Superior temporal gyrus (tissue), 1 donor: ENCODE measurements at regions not wholly inside any gene's neighbourhood (a gene's known extent, or its start where the extent isn't known, plus 50 kb on each side); places are given as distances from the start of the nearest gene placed in this dataset.

ENCODE experiments used
- DNase-seq: peaks from one replicate; pipeline ENCODE4 v3.0.0-alpha.2; 2016; ENCODE audit errors: extremely low spot score

DNA sequence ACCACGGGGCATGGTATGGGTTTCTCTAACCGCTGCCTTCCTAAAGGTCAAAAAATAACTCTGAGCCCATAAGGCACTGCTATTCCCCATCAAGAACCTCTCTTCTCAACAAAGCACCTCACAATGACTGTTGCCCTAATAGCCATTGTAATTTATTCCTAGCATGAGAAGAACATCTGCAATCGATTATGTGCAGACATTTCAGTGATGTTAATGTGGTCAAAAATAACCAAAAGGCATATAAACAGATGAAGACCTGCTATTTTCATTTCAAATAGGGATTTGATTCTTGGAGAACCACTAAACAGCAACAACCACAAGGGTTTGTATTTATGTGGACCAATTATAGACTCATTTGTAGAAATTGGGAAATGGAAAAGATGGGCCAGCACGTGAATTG, 356.6 kb downstream of the FBXO15 start:
- no peak for DNase-seq

DNA sequence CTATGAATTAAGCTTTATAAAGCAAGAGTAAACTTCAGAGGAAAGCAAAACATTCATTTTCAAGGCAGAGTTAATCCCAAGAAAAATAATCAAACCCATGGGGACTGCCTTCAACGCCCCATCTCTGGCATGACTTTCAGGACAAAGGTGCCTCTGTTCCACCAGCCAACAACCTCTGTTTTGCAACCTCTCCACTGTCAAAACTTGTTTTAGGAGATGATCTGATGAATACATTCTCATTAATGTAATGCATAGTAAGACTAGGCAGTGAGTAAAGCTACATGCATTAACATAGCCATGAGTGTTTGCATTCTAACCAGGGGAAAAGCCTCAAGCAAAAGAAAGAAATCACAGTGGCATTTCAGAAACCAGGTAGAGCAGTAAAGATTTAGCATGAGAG, 357.0 kb downstream of the FBXO15 start:
- no peak for DNase-seq

DNA sequence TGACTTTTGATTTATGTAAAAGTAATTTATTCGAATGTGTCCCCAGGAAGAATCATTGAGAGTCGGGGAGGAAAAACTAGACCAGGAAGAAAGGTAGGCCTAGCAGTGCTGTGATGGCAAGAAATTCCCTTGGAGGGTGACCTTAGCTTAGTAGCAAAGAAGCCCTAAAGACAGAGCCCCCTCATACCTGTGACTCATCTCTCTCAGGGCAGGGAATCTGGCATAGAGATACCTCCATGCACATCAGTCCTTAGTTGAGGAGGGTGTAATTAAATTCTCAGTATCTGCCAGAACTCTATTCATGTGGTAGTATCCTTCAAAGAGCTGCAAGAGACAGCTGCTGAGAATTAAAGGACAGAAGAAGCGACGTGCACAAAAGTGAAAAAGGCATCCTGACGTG, 360.3 kb downstream of the FBXO15 start:
- no peak for DNase-seq

DNA sequence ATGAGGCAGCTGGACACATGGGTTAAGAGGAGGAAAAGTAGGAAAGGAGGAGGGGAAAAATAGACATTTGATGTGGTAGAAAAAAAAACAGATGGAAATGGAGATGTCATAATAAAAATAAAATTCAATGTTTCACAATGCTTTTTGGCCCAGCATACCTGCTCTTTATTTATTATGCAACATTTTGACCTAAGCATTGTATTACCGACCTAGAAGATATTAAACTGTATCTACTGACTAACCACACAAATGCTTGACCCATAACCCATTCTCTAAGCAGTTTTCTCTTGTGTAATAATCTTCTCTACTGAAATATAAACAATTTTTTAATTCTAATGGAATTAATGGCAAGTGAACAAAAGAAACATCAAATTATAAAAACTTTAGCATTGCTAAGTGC, 362.3 kb downstream of the FBXO15 start:
- no peak for DNase-seq

DNA sequence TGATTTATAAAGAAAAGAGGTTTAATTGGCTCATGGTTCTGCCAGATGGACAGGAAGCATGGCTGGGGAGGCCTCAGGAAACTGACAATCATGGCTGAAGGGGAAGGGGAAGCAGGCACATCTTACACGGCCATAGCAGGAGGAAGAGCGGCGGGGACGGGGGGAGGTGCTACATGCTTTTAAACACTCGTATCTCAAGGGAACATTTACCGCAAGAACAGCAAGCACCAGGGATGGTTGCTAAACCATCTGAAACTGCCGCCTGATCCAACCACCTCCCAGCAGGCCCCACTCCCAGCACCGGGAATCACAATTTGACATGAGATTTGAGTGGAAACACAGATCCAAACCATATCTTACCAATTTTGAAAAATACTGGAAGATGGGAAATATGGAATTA, 362.8 kb downstream of the FBXO15 start:
- no peak for DNase-seq

DNA sequence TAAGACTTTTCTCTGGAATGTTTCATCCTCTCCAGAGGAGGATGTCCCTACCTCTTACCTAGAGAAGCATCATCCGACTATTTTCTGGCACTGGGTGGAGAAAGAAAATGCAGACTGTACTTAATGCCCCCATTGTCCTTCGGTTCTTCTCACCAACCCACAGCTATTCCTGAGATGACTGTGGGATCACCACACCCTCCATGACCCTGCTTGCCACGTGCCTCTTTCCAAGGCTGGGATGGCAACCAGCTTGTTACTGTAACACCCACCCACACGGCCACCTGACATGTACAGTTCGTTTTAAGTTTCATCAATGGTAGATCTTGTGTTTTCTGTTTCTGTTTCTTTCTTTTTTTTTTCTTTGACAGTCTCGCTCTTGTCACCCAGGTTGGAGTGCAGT, 365.2 kb downstream of the FBXO15 start:
- DNase-seq = no peak

DNA sequence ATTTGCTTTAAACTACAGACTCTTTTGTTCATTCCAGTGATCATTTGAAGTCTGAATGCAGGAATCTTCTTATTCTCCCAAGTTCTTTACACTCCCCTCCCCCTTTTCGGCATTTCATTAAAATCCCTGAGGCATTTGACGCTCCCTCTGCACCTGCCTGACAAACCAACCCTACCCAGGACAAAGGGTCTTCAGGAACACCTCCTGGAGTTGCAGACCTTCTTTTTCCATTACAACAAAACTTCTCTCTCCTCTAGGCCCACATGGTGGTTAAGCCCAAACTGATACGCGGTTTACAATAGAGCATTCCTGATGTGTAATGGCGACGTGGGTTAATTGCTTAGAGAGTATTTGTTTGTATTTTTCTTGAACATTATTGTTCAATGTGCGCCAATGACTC, 367.4 kb downstream of the FBXO15 start:
- no peak for DNase-seq

DNA sequence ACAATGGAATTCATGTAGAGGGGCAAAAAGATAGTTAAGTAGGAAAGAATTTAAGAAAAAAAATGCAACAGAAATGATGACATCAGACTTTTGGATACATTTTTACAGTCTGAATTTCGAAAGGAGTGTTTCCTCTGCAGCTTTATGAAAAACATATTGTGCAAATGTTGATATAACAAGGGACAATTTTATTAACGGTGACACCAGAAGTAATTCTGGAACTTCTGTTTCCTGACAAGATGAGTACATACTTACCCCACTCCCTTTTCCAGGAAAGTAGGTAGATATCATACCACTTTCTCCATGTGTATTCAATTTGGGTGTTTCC, 369.6 kb downstream of the FBXO15 start:
- DNase-seq = no peak

DNA sequence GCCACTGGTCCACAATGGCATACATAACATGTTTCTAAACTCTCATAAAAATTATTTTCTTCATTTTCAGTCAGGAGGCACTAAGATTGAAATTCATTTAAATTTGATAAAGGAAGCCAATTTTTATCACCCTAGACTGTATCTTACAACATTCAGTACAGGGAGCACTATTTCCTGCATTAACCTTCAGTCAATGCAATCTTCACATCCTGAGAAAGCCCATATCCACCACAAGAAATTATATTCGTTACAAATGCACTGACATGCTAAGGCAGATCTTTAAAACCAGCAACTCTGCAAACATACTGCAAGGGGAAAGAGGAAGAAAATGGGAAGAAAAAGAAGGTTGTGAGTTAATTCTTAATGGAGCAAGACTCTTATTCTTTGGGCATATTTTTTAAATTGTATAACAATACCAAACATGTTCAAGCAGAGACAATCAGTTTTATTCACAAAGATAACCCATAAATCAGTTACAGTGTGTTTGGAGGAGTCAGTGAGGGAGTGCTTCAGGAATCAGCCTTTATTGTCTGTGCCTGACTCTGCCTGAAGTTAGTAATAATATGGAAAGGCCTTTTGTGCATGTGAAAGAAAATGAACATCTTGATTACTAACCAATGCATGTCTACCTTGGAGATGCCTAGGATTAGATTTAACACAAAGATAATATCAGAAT, 370.1 kb downstream of the FBXO15 start:
- DNase-seq = no peak

DNA sequence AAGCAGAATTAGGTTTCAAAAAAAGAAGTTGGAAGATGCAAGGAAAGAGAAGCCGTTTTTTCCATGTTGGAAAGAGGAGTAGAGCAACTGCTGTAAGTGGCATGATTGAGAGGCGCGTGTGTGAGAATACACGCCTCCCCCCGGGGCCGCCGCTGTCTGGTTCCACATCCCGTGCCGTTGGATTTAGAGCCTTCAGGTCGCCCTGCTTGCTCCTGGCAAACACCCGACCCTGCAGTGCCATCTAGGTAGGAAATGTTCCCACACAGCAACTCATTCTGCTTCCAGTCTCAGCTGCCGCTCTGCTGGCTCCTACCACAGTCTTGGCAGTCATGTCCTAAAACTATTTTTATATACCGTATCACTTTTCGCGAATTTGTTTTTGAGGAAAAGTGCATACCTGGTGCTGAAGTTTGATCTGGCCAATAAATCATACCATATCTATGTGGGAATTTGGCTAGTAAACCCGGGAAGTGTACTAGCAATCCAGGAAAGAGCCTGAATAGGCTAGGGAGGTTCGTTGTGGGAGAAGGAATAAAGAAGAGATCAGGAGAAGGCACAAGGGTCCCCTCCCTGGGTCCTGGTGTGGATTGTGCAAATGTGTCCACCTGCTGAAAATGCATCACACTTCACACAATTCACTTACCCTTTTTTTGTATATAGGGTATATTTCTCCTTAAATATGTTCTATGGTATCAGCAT, 372.7 kb downstream of the FBXO15 start:
- peak; percentile 29 for DNase-seq

DNA sequence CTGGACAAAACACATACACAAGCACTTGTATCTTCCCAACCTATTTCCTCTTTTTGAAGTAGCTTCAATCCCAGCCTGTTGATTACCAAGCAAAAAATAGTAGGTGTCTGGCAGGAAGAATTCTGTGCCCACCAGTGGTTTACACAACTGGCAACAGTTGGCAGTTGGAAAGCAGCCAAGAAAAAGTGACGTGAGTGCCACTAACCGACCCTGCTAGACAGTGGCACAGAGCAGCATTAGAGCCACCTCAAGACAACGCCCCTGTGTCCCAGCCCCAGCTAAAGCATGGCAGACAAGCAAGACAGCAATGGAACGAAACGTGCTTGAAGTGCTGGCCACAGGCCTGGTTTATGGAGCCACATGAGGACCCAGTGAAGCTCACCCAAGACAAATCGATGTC, 379.6 kb downstream of the FBXO15 start:
- DNase-seq = no peak

DNA sequence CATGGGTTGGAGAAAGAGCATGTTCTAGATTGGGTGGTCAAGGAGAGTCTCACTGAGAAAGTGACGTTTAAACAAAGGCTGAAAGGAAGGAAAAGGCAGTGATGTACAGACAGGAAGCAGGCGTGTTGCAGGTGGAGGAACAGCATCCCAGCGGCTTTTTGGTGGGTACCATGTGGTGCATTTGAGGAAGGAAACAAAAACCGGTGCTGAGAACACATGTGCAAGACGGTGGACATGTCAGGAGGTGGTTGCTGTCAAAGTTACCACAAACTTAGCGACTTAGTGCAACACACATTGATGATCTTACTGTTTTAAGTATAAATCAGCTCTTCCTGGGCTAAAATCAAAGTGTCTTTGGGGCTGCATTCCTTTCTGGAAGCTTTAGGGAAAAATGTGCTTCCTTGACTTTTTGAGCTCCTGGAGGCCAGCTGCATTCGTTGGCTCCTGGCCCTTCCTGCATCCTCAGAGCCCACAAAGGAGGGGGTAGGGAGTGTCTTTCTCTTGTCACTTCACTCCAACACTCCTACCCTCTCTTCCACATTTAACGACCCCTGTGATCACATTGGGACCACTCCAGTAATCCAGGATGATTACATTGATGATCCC, 380.6 kb downstream of the FBXO15 start:
- no peak for DNase-seq

DNA sequence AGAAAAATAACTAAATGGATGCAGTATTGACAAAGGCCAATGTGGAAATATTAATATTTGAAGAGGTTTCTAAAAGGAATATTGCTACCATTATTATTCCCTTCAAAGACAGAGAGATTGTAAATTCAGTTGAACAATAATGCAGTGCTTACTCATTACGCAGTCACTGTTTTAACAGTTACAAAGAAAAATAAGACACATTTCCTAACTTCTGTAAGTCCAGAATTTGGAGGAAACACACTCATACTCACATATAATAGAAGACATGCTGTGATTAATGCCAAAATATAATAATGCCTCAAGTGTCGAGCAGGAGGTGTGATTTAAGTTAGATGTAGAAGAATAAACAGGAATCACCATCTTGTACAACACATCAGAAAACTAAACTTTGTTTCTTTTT, 389.2 kb downstream of the FBXO15 start:
- no peak for DNase-seq

DNA sequence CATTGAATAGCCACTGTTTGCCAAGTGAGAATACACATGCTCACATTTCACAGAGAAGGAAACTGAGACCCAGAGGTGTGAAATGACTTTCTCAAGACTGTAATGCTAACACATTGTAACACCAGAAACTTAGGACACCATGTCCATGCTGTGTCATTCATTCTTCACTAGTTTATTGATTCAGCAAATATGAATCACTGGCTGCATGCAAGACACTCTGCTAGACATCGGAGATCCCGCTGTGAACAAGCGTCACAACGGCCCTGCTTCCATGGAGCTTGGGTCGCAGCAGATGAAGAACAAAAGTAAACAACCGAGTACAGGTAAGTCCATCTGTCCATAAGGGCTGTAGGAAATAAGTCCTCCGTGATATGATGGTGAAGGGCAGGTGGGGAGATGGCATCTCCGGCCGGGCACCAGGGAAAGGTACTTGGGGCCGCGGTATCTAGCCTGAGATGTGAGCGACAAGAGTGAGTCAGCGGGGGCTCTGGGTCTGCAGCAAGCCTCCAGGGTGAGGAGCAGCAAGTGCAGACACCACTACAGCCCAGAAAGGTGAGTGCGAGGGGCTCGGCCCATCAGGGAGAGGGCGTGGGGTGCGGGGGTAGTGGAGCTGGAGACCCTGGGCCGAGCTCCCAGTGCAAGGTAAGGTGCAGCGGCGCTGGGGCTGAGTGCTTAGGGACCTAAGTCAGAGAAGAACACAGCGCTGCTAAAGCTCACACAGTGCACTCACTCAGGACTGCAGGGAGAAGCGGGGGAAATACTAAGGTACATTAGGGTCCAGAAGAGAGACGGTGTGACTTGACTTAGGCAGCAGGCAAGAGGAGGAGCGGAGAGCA, 391.2 kb downstream of the FBXO15 start:
- DNase-seq = no peak

DNA sequence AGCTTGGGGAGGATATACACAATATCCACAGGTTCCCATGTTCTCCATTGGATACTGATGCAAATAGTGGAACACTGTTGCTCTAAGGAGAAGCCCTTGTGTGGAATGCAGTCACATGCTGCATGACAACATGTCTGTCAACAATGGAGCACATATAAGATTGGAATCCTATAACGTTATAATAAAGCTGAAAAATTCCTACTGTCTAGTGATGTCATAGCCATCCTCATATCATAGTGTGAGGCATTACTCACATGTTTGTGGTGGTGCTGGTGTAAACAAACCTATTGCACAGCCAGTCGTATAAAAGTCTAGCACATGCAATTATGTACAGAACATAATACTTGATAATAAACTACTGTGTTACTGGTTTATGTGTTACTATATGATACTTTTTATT, 394.7 kb downstream of the FBXO15 start:
- no peak for DNase-seq

DNA sequence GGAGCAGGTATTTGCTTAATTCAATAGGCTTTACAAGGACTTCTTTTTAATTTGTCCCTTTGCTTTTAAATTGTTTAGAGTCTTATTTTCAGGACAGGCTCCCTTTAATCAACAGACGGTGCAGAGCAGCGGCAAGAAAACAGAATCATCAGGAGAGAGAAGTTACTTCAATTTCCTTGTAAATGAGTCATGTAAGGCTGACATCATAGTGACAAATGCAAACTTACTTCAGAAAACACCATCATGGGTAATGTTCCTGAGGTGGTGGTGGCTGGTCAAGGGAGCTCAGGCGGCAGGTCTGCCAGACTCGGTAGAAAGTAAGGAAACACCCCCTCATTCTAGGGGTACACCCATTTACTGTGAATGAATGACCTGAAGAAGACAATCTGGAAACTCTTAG, 395.1 kb downstream of the FBXO15 start:
- no peak for DNase-seq

DNA sequence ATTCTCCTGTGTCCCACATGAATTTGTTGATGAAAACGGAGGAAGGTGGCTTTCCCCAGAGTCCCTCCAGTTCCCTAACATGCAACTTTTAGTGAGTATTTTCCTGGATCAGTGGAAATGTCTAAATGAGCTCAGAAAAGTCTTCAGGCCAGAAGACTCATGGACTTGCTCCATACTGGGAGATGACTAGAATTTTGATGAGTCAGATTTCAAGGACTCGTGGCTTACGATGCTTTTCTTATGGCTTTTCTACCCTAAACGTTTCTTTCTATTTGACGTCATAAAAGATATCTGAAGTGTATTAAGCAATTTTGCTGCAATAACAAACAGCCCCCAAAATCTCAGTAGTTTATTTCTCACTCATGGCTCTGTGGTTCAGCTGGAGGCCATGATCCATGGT, 397.6 kb downstream of the FBXO15 start:
- no peak for DNase-seq

DNA sequence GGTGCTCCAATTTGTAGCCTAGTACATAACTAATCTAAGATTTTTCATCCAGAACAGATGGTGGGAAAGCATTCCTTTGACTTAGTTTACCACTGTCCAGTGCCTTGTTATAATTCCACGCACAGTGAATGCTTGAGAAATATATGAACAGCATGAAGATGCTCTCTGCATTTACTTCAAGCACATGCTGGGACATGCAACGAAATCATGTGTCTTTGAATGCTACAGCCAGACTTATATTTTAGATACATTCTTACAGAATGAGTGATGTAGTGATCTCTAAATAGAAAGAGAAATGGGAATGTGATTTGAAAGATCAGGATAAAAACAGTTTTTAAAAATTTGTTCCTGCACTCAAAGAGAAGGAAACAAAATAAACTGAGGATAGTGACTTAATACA, 398.3 kb downstream of the FBXO15 start:
- DNase-seq = no peak

DNA sequence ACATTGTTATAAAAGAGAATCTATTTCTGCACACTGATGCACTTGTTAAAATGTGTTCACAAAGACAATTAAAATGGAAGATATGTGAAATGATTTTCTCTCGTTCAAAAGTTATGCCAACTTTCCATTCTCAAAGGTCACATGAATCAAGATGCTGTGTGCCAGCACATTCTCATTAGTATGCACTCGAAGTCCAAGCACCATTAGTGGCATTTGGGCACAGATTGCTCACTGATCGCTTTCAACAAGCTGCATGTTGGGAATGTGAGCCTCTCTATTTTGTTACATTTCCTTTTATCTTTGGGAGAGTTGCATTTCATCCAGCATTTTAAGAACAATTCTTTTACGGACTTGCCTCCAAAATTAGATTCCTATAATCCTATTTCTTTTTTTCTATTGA, 398.9 kb downstream of the FBXO15 start:
- DNase-seq = no peak

DNA sequence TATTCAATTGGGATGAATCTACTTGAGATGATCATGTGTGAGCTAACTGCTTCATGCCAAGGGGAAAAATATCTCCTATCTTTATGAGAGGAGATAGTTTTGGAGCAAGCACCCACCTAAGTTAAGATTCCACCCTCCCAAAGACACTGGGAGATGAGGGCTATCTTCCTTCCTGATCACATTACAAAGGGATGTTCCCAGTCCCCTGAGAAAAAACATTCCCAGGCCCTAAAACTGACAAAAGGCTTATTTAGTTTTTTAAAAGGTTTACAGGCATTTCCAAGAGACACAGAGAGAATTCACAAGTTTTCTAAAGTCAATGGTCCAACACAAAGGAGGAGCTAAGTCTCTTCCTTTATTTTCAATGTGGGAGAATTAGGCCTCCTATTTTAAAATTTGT, 401.5 kb downstream of the FBXO15 start:
- no peak for DNase-seq

DNA sequence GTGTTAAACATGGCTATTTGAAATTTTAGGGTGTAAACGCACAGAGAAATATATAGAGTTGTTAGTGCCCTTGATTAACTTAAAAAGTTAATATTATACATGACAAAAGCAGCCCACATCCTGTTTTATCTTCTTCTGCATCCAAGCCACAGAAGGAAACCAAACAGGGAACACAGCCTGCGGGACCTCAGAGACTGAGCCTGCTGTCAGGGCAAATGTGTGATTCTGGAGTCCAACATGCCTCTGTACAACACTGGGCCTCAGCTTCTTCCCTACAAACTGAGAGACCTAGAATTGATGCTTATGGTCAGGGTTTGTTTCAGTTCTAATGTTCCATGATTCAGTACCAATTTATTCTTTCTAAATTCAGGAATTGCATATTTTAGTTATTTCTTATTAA, 404.7 kb downstream of the FBXO15 start:
- DNase-seq = no peak

DNA sequence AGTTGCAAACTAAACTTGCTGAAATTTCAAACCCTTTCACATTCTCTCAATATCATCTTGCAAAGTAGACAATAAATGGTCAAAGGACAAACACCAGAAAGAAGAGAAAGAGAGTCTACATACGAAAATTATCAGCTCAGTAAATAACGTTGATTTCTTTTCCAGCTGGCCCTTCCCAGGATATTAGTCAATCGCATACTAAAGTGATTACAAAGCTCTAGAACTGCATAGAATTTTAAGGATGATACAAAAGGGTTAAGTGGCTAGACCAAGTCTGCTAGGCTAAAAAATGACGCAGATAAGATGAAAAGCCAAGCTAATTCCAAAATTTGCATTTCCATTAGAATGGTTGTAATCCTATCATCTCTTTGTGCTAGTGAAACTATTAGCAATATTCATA, 405.7 kb downstream of the FBXO15 start:
- DNase-seq = no peak

DNA sequence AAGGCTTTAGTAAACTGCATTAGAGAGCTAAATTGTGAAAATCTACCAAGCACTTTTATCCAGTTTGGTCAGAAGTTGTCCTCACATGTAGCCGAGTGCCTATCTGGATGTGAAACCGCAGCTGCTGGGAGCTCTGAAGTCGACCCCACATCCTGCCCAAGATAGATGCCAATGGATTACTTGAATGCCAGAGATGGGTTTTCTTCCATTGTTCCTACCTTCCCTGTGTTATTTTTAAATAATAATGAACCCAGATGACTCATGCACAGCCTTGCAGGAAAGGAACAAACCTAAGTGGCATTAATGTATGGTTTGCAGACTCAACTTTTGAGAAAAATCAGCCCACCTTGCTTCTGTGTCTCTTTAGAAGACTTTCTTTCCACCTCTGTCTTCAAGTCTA, 408.5 kb downstream of the FBXO15 start:
- DNase-seq = no peak
